ENCODE measurements at regions not wholly inside any gene's neighbourhood (a gene's known extent, or its start where the extent isn't known, plus 50 kb on each side); places are given as distances from the start of the nearest gene placed in this dataset.
"Not testable (repeated sequence)": the region's sequence is repeated elsewhere in the genome, so short reads cannot be mapped to it uniquely, and the experiment has no call there.

- not testable (repeated sequence) for DNase-seq
Observed at GRCh38 chr4:189888407-189888806, 52.3 kb upstream of the FRG1 start.
